ENCODE measurements at regions not wholly inside any gene's neighbourhood (a gene's known extent, or its start where the extent isn't known, plus 50 kb on each side); places are given as distances from the start of the nearest gene placed in this dataset.

DNA sequence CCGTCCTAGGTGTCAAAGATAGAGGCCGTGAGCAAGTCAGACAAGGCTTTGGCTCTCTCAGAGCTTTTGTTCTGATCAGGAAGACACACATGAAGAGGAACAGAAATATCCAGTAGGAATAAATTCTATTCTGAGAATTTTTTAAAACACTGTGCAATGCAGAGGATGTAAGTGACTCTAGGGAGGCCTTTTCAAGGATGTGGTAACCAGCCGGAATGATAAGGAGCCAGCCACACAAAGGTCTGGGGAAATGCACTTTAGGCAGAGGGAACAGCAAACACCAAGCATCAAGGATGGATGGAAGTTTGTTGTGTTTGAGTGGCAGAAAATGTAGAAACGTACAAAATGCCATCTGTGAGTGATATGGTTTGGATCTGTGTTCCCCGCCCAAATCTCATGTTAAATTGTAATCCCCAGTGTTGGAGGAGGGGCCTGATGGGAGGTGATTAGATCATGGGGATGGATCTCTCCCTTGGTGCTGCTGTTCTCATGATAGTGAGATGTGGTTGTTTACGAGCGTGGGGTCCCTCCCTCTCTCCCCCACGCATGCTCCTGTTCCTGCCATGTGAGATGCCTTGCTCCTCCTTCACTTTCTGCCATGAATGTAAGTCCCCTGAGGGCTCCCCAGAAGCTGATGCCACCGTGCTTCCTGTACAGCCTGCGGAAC lies 93.6 kb upstream of the CDYL start:
- Histone ChIP-seq H3K27ac (no peak overlapping the region), H4K20me1 (no peaks in the 10 kb centered on the region), H3K36me3 (no peaks in the 10 kb centered on the region), H3K4me2 (peak overlapping the region in 2 of 11 experiments; percentile 4 to 10; a peak in 3 of 22 replicates), H3K4me3 (no peak overlapping the region), H3K9me3 (replicated peaks in 1 of 11) (0 out of 22 replicates have a peak, but pooled peaks cover 0 to 7% (median 0%) of the 10 kb centered on the region in 11 experiments), H3K27me3 (no peaks in the 10 kb centered on the region), H3K9ac (no peak overlapping the region), H3K4me1 (peaks cover 0 to 9% (median 4%) of the 10 kb centered on the region in 10 experiments; a peak in 10 of 20 replicates)
- TF ChIP-seq Cebpa-rat (IDR thresholded peaks at IDR 0.05) = no peak

DNA sequence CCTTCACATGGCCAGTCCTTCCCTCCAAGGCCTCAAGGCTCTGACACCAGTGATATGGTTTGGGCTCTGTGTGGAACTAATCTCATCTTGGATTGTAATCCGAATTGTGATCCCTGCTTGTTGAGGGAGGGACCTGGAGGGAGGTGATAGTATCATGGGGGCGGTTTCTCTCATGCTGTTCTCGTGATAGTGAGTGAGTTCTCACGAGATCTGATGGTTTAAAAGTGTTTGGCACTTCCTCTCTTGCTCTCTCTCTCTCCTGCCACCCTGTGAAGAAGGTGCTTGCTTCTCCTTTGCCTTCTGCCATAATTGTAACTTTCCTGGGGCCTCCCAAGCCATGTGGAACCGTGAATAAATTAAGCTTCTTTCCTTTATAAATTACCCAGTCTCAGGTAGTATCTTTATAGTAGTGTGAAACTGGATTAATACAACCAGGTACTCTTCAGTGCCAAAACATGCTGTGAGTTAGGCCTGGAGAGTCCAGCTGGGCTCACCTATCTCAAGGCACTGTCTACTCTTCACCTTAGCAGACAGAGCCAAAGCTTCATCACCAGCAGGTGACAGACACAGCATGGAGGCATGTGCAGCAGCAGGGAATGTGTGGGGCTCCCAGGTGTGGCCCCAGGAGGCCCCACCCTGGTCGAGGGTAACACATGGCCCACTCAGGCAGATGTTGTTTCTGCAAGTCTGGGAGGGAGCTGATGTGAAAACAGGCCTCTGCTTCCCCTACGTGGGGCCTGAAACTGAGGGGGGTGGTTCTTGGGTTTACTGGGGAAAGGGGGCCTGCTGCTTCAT lies 97.5 kb upstream of the CDYL start:
- no peak overlapping the region for H3K4me2 ChIP-seq
- no peaks in the 10 kb centered on the region for H3K36me3 ChIP-seq
- H3K4me1 ChIP-seq = 0 out of 20 replicates have a peak, but pooled peaks cover 0 to 5% (median 0%) of the 10 kb centered on the region in 10 experiments
- H3K4me3 ChIP-seq = no peak overlapping the region
- TF ChIP-seq Cebpa-rat (IDR thresholded peaks at IDR 0.05) = no peak
- H3K9me3 ChIP-seq (replicated peaks in 1 of 11) = no peaks in the 10 kb centered on the region
- no peak overlapping the region for H3K9ac ChIP-seq
- H3K27ac ChIP-seq = no peak overlapping the region
- H4K20me1 ChIP-seq = no peaks in the 10 kb centered on the region
- H3K27me3 ChIP-seq = no peaks in the 10 kb centered on the region

DNA sequence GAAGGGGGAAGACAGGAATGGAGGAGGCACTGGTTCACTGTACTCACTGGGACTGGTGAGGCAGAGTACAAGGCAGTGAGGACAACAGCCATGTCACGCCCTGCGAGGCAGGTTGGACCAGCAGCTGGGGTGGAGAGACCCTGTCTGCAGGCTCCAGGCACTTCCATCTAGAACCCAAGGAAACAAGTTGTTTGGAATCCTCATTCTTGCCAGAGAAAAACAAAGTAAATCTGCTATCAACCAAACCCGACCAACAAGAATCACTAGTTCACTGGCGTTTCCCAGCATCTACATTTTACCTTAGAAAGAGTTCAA lies 98.5 kb upstream of the CDYL start:
- H3K4me2 ChIP-seq = no peak overlapping the region

DNA sequence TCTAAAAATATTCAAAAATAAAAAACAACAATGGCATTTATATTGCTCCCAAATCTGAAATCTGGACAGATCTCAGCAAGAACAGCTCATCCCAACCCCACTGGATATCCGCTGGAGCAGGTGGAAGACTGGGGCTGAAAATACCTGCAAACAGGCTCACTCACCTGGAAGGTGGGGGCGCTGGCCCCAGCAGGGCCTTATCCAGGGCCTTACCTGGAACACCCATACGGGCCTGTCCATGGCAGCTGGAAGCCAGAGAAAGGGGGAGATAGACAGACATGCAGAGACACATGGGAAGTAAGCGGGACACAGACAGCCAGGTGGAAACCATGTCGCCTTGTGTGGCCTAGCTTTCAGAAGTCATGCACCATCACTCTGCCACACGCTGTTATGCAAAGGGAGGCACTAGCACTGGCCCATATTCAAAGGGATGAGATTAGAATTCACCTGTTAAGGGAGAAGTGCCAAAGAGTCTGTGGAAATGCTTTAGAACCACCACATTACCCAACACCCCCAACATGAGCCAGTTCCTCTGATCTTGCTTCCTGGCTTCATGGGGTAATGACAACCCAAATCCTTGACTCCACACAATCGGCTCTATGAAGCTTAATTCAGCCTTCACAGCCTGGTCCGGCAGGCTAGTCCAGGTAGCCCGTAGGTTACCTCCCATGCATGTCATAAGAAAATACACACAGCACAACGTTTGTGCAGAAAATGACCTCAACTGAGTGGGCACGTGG lies 99.0 kb upstream of the CDYL start:
- Histone ChIP-seq H3K4me2 (no peak overlapping the region), H3K4me3 (no peak overlapping the region), H3K27me3 (no peaks in the 10 kb centered on the region), H4K20me1 (no peaks in the 10 kb centered on the region), H3K4me1 (no peaks in the 10 kb centered on the region), H3K36me3 (no peaks in the 10 kb centered on the region), H3K9me3 (replicated peaks in 1 of 11) (no peaks in the 10 kb centered on the region), H3K9ac (no peak overlapping the region), H3K27ac (no peak overlapping the region)
- TF ChIP-seq Cebpa-rat (IDR thresholded peaks at IDR 0.05) = no peak

More for the DNA sequence above, 98.5 kb upstream of the CDYL start:
- Histone ChIP-seq H3K36me3 (no peaks in the 10 kb centered on the region), H4K20me1 (no peaks in the 10 kb centered on the region), H3K9me3 (replicated peaks in 1 of 11) (no peaks in the 10 kb centered on the region), H3K27ac (no peak overlapping the region), H3K9ac (no peak overlapping the region), H3K4me3 (no peak overlapping the region), H3K27me3 (no peaks in the 10 kb centered on the region), H3K4me1 (0 out of 20 replicates have a peak, but pooled peaks cover 0 to 3% (median 0%) of the 10 kb centered on the region in 10 experiments)
- no peak for TF ChIP-seq Cebpa-rat (IDR thresholded peaks at IDR 0.05)

- Histone ChIP-seq H3K9me3 (replicated peaks in 1 of 11) (no peaks in the 10 kb centered on the region), H3K9ac (no peak overlapping the region), H3K4me3 (no peak overlapping the region), H4K20me1 (no peaks in the 10 kb centered on the region), H3K36me3 (no peaks in the 10 kb centered on the region), H3K27me3 (no peaks in the 10 kb centered on the region), H3K27ac (no peak overlapping the region), H3K4me1 (no peaks in the 10 kb centered on the region), H3K4me2 (no peak overlapping the region)
- no peak for TF ChIP-seq Cebpa-rat (IDR thresholded peaks at IDR 0.05)
Observed at GRCh38 chr6:4676016-4676415, 100.2 kb upstream of the CDYL start.

DNA sequence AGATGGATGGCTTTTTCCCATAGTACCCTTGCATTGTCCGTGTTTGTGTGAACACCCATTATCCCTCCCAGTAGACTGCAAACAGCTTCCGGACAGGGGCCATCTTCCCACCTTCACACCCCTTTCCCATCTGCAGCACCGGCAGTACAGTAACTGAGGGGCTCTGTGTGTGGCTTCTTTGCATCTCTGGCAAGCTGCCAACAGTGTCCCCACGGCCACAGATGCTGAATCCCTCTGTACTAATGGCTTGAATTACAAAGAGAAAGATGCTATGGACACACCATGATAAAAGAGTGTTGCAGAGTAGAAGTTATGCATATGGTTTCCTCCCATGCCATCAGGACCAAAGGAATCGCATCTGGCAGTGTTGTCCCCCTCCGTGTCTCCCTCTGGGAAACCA lies 101.1 kb upstream of the CDYL start:
- no peaks in the 10 kb centered on the region for H3K4me1 ChIP-seq
- H3K27ac ChIP-seq = no peak overlapping the region
- TF ChIP-seq Cebpa-rat (IDR thresholded peaks at IDR 0.05) = no peak
- no peaks in the 10 kb centered on the region for H3K27me3 ChIP-seq
- H4K20me1 ChIP-seq = no peaks in the 10 kb centered on the region
- no peak overlapping the region for H3K4me3 ChIP-seq
- H3K9me3 ChIP-seq (replicated peaks in 1 of 11) = no peaks in the 10 kb centered on the region
- H3K36me3 ChIP-seq = no peaks in the 10 kb centered on the region
- no peak overlapping the region for H3K4me2 ChIP-seq
- H3K9ac ChIP-seq = no peak overlapping the region

DNA sequence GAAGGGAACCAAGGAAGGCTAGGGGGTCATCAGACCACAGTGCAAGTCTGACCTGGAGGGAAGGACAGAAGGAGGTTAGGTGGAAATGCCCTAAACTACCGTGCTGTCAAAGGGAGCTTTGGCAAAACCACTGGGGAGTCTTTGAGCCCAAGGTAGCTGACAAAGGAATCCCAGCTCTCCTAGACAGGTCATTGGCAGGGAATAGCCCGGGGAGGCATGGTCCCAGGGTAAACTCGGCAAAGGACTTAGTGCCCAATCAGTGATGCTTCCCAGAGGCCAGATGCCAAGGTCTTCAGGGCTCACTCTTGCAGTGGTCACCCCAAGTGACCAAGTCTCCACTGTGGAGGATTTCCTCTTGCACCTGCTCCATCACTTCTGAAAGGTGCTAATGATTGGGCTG lies 102.3 kb upstream of the CDYL start:
- Histone ChIP-seq H4K20me1 (no peaks in the 10 kb centered on the region), H3K36me3 (no peaks in the 10 kb centered on the region), H3K4me3 (no peak overlapping the region), H3K4me2 (no peak overlapping the region), H3K9ac (no peak overlapping the region), H3K27me3 (no peaks in the 10 kb centered on the region), H3K4me1 (peaks cover 0 to 2% (median 0%) of the 10 kb centered on the region in 10 experiments; a peak in 2 of 20 replicates), H3K9me3 (replicated peaks in 1 of 11) (no peaks in the 10 kb centered on the region), H3K27ac (no peak overlapping the region)
- no peak for TF ChIP-seq Cebpa-rat (IDR thresholded peaks at IDR 0.05)

GRCh38 chr6:4672772-4673171 lies 103.4 kb upstream of the CDYL start:
- no peak overlapping the region for H3K4me2 ChIP-seq
- H3K9ac ChIP-seq = no peak overlapping the region
- H3K4me3 ChIP-seq = no peak overlapping the region
- no peaks in the 10 kb centered on the region for H3K9me3 ChIP-seq (replicated peaks in 1 of 11)
- TF ChIP-seq Cebpa-rat (IDR thresholded peaks at IDR 0.05) = no peak
- no peaks in the 10 kb centered on the region for H3K36me3 ChIP-seq
- no peak overlapping the region for H3K27ac ChIP-seq
- H3K27me3 ChIP-seq = no peaks in the 10 kb centered on the region
- peaks cover 0 to 13% (median 0%) of the 10 kb centered on the region in 10 experiments; a peak in 2 of 20 replicates for H3K4me1 ChIP-seq
- H4K20me1 ChIP-seq = no peaks in the 10 kb centered on the region

GRCh38 chr6:4671587-4672115 lies 104.6 kb upstream of the CDYL start:
- H4K20me1 ChIP-seq = no peaks in the 10 kb centered on the region
- H3K9me3 ChIP-seq (replicated peaks in 1 of 11) = no peaks in the 10 kb centered on the region
- TF ChIP-seq Cebpa-rat (IDR thresholded peaks at IDR 0.05) = no peak
- no peaks in the 10 kb centered on the region for H3K27me3 ChIP-seq
- no peaks in the 10 kb centered on the region for H3K36me3 ChIP-seq
- H3K9ac ChIP-seq = no peak overlapping the region
- H3K4me1 ChIP-seq = peaks cover 0 to 17% (median 0%) of the 10 kb centered on the region in 10 experiments; a peak in 2 of 20 replicates
- no peak overlapping the region for H3K27ac ChIP-seq
- no peak overlapping the region for H3K4me2 ChIP-seq
- no peak overlapping the region for H3K4me3 ChIP-seq

All from BLaER1 treated with 17β-estradiol and CSF1 and Interleukin-3, amounts not matched to agents 10 nM and 100 nM (cell line).